Keratinocyte (primary cell): ENCODE measurements at regions not wholly inside any gene's neighbourhood (a gene's known extent, or its start where the extent isn't known, plus 50 kb on each side); places are given as distances from the start of the nearest gene placed in this dataset.

Experiments used
- EZH2 ChIP-seq: IDR thresholded peaks from one replicate; pipeline ENCODE4 v1.6.1; 2012; ENCODE audit warnings: inconsistent platforms, mild to moderate bottlenecking, low read length, moderate library complexity
- TF ChIP-seq, protein P1 (sequence below), 3 experiments: IDR thresholded peaks in 1 of 3; conservative IDR thresholded peaks in 1 of 3; optimal IDR thresholded peaks in 1 of 3; 2 replicates in 2 of 3; 3 replicates in 1 of 3; pipeline versions ENCODE3 to v1.5.1; 2011; ENCODE audit warnings: low read length in 3 of 3, mild to moderate bottlenecking in 3 of 3, moderate library complexity in 2 of 3, control low read depth in 1 of 3, inconsistent platforms in 1 of 3; ENCODE audit not compliant: insufficient read depth in 2 of 3; ENCODE audit errors: extremely low read depth in 1 of 3

DNA sequence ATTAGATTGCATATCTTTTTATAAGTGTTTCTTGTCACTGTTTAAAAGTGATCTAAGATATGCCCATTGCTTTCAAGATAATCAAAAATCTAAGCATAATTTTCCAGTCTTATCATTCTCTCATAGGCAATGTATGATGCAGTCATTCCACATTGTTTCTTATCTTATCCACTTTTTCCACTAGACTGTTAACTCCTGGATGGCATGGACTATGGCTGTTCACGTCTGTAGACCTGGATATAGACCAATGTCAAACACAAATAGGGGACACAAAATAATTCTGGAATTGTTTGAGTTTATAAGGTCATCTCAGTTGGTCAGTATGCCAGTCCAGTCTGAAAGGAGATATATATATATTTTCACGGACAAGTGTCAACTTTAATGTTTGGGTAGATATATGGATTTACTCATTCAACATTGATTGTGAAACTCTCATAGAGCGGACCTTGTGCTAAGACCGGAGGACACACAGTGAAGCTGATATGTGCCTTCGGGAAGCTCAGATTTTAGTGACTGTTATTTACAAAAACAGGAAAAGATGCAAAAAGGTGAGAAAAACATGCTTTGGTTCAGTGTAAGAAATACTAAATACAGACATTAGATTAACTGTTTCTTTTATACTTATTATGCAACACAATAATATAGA lies 689.4 kb upstream of the SLC8A1 start:
- TF ChIP-seq, protein P1, sequence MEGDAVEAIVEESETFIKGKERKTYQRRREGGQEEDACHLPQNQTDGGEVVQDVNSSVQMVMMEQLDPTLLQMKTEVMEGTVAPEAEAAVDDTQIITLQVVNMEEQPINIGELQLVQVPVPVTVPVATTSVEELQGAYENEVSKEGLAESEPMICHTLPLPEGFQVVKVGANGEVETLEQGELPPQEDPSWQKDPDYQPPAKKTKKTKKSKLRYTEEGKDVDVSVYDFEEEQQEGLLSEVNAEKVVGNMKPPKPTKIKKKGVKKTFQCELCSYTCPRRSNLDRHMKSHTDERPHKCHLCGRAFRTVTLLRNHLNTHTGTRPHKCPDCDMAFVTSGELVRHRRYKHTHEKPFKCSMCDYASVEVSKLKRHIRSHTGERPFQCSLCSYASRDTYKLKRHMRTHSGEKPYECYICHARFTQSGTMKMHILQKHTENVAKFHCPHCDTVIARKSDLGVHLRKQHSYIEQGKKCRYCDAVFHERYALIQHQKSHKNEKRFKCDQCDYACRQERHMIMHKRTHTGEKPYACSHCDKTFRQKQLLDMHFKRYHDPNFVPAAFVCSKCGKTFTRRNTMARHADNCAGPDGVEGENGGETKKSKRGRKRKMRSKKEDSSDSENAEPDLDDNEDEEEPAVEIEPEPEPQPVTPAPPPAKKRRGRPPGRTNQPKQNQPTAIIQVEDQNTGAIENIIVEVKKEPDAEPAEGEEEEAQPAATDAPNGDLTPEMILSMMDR (optimal IDR thresholded peaks at IDR 0.05 in 1 of 3, IDR thresholded peaks at IDR 0.05 in 1 of 3, conservative IDR thresholded peaks at IDR 0.05 in 1 of 3; ENCODE audit: extremely low read depth in 1 of 3, insufficient read depth in 2 of 3, low read length in 3 of 3): no peak
- TF ChIP-seq EZH2: no peak
